HG02884 (cell line): ENCODE measurements at regions not wholly inside any gene's neighbourhood (a gene's known extent, or its start where the extent isn't known, plus 50 kb on each side); places are given as distances from the start of the nearest gene placed in this dataset.
"Not testable (repeated sequence)": the region's sequence is repeated elsewhere in the genome, so short reads cannot be mapped to it uniquely, and the experiment has no call there.

Experiments
- ATAC-seq: cut with Tn5 transposase; IDR thresholded peaks from one replicate; pipeline ENCODE4 v1.9.1; 2021; ENCODE audit warnings: mild to moderate bottlenecking, moderate library complexity; ENCODE audit not compliant: unreplicated experiment

GRCh38 chr22:22716136-22716665 lies 71.8 kb downstream of the GGTLC2 start:
- ATAC-seq, result no peak

GRCh38 chr22:22717664-22718063 lies 73.2 kb downstream of the GGTLC2 start:
- ATAC-seq, result no peak

DNA sequence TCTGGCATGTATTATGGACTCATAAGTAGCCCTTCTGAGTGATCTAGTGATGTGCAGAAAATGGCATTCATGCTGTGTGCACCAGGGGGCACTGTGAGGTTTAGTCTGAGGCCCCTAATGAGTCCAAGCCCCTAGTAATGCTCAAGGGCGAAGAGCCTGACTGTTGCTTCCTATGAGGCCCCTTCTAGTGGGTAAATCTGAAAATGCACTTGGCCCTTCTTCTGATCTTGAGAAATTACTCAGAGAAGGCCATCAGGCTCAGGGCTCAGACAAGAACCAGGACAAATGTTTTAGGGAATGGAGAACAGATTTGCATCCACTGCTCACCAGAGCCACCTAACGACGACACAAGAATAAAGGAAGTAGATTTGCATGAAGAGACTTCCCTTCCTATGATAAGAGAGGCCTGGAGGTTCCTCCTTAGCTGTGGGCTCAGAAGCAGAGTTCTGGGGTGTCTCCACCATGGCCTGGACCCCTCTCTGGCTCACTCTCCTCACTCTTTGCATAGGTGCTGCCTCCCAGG lies 75.8 kb downstream of the GGTLC2 start:
- ATAC-seq, result peak; percentile 52

- peak; percentile 68 for ATAC-seq
These were observed 76.4 kb downstream of the GGTLC2 start for GRCh38 chr22:22720724-22721261.

GRCh38 chr22:22721681-22722354 lies 77.4 kb downstream of the GGTLC2 start:
- no peak for ATAC-seq

DNA sequence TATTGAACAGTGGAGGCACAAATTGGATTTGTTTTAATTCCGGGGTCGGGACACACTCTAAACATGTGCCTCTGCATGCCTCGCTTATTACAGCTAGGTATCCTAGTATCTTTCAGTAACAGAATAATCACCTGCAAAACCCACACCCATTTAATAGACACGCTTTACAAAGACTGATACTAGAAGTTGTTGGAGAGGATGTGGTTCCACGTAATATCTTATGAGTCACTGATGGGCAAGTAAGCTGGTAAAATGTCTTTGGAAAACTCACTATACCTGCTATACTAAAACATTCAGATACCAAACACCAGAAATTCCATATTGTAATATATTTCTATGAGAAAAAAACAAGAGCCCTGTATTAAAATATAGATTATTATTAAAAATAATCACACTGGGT lies 84.0 kb downstream of the GGTLC2 start:
- ATAC-seq, result no peak

GRCh38 chr22:22730655-22731373 lies 86.4 kb downstream of the GGTLC2 start:
- ATAC-seq, result no peak

DNA sequence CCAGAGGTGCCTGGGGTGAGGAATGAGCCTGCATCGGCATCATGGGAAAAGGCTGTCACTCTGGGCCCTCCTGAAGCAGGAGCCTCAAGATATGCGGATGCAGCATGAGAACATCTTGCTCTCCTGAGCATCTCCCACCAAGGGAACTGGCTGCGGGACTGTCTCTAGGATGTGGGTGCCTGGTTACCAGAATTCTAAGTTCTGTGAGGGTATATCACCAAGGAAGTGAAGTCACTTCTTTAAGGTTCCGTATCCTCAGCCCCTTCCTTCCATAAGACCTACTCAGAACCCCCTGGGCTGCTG lies 86.9 kb downstream of the GGTLC2 start:
- ATAC-seq, result no peak

DNA sequence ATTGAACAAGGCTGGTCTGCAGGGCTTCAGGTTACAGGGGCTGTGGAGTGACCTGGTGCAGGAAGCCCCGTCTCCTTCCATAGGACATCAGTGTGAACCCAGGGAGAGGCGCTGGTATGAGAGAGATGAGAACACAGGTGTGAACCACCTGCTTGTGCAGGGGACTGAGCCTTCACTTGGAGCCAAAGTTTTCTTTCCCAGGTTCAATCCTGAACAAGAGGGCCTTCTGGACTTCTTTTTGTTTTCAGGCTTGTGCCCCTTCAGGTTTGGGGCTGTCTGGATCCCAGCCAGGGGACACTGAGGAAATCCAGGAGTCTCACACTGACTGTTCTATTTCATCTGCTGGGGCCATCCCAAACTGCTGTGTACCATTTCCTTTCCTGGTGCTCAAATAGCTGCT lies 88.6 kb downstream of the GGTLC2 start:
- ATAC-seq, result not testable (repeated sequence)

DNA sequence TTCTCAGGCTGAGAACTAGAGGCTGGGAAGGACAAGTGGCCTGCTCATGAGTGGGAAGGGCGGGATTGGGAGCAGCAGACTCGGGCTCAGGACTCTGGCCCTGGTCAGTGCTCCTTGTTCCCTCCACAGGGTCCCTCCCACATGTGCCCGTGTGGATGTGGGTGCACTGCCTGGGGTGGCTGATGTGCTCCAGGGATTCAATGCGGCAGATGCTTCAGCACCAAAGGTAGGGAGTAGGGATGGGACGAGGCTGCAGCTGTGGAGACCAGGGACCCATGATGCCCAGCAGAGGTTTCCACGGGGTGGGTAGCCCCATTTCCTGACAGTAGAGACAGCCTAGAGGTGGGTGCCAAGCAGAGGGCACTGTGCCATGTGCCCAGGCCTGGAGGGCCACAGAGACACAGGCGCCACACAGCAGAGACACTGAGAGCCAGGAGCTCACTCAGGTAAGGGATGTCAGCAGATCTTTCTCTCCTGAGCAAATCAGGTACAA lies 89.5 kb downstream of the GGTLC2 start:
- no peak for ATAC-seq

DNA sequence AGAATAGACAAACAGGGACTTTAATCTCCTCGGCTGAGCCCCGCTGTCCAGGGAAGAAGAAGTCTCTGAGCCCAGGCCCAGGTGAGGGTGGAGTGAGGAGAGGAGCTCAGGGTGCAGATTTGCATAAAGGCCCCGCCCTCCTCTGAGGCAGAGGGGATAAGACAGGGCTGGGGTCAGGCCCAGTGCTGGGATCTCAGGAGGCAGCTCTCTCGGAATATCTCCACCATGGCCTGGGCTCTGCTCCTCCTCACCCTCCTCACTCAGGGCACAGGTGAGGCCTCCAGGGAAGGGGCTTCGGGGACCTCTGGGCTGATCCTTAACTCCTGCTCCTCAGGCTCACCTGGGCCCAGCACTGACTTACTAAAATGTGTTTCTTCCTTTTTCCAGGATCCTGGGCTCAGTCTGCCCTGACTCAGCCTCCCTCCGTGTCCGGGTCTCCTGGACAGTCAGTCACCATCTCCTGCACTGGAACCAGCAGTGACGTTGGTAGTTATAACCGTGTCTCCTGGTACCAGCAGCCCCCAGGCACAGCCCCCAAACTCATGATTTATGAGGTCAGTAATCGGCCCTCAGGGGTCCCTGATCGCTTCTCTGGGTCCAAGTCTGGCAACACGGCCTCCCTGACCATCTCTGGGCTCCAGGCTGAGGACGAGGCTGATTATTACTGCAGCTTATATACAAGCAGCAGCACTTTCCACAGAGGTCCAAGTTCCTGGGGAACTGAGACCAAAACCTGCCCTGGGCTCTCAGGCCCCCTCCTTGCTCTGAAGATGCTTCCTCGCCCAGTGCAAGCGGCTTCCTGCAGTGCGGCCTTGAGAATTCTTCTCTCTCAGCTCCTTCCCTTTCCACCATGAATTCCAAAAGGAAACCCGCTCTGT lies 90.2 kb downstream of the GGTLC2 start:
- not testable (repeated sequence) for ATAC-seq

DNA sequence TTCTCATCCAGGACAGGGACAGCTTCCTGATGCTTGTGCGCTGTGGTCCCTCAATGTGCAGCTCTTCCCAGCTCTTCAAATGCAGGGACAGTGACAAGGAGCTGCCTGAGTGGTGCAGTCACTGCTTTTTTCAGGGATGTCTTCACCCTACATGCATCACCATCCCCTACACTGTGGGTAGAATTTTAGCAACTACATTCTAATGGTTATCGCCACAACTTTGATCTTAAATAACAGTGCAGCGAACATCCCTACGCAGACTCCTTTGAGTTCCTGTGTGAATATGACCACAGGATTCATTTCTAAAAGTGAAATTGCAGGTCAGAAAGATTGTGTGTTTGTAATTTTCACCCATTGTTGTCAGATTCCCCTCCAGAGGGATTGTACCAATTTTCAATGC lies 90.9 kb downstream of the GGTLC2 start:
- ATAC-seq, result not testable (repeated sequence)

DNA sequence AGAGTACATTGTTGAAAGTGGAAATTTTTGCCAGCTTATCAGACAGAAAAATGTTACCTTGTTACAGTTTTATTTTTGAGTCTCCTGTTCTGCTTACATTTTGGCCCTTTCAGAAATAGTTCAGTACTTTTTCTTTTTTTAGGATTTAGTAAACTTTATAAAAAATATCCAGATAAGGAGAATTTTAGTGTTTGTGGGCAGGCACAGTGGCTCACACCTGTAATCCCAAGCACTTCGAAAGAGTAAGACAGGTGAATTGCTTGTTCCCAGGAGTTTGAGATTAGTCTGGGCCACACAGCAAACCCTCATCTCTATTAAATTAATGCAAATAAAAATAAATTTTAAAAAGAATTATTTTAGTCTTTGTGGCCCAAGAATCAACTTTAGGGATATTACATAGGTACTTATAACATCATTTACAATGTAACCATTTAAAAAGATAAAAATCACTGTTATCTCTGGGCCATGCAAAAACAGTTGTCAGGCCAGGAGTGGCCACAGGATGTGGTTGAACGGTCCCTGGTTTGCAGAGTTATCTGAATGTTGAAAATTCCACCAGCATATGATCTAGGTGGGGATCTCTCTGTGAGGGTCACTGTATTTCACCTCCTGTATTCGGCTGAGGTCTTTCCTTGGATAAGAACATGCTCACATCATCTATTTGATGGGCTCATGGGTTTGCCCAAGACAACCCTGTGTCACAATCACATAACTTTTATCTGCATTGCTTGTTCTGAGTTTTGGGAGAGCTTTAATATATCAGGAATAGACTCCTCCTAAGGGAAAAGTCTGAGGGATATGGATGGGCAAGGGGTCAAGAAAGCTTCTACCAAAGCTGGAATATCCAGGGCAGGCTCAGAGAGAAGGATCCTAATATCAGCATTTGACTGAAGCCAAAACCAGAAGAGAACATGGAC lies 91.5 kb downstream of the GGTLC2 start:
- ATAC-seq, result no peak

- ATAC-seq, result no peak
These were observed 93.2 kb downstream of the GGTLC2 start for GRCh38 chr22:22737590-22737989.

DNA sequence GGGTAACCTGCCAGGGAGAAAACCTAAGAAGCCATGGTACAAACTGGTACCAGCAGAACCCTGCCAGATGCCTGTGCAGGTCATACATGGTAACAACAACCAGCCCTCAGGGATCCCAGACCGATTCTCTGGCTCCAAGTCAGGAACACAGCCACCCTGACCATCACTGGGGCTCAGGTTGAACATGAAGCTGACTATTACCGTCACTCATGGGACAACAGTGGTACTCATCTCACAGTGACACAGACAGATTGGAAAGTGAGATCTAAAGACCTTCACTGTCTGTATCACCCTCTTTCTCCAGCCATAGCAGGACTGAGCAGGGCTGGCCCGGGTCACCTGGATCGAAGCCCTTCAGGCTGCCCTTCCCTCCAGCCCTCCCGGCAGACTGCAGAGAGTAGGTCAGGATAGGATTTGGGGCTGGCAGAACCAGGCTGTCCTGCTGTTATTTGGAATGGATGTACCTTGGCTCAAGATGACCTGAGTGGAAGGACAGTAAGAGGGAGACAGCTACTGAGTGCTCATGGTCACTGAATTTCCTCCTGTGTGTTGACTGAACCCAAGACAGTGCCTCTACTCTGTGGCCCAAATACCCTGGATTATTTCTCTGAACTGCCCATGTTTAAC lies 94.7 kb downstream of the GGTLC2 start:
- no peak for ATAC-seq

GRCh38 chr22:22740560-22741276 lies 96.3 kb downstream of the GGTLC2 start:
- ATAC-seq, result no peak

- ATAC-seq, result no peak
These were observed 97.4 kb downstream of the GGTLC2 start for GRCh38 chr22:22741843-22742242.

- ATAC-seq, result no peak
These were observed 98.2 kb downstream of the GGTLC2 start for GRCh38 chr22:22742641-22743040.
